Glutamatergic neuron (in vitro differentiated cells): ENCODE measurements at regions not wholly inside any gene's neighbourhood (a gene's known extent, or its start where the extent isn't known, plus 50 kb on each side); places are given as distances from the start of the nearest gene placed in this dataset.

ENCODE experiments used
- DNase-seq: peaks from one replicate; pipeline ENCODE4 v3.0.0; 2022
- H3K27ac Mint-ChIP-seq: one replicate; pipeline ENCODE4 v1.8.0; 2020; ENCODE audit warnings: mild to moderate bottlenecking, mixed read lengths, inconsistent platforms; ENCODE audit not compliant: unreplicated experiment
- H3K27me3 Mint-ChIP-seq: one replicate; pipeline ENCODE4 v1.8.0; 2020; ENCODE audit warnings: mild to moderate bottlenecking, moderate library complexity, mixed read lengths, inconsistent platforms; ENCODE audit not compliant: unreplicated experiment
- H3K36me3 Mint-ChIP-seq: one replicate; pipeline ENCODE4 v1.8.0; 2020; ENCODE audit warnings: mild to moderate bottlenecking, mixed read lengths, inconsistent platforms; ENCODE audit not compliant: unreplicated experiment
- H3K4me1 Mint-ChIP-seq: one replicate; pipeline ENCODE4 v1.8.0; 2020; ENCODE audit warnings: mild to moderate bottlenecking, low read depth, mixed read lengths, inconsistent platforms; ENCODE audit not compliant: unreplicated experiment
- H3K4me3 Mint-ChIP-seq: one replicate; pipeline ENCODE4 v1.8.0; 2020; ENCODE audit warnings: mild to moderate bottlenecking, mixed read lengths, inconsistent platforms; ENCODE audit not compliant: unreplicated experiment
- H3K9me3 Mint-ChIP-seq: one replicate; pipeline ENCODE4 v1.8.0; 2020; ENCODE audit warnings: mild to moderate bottlenecking, moderate library complexity, mixed read lengths, inconsistent platforms; ENCODE audit not compliant: unreplicated experiment
- TF ChIP-seq, protein P1 (sequence below): fragments of 200-600 bp; sonication (generic); IDR thresholded peaks from one replicate; pipeline ENCODE4 v1.5.0; 2021; ENCODE audit not compliant: partially characterized antibody, unreplicated experiment

DNA sequence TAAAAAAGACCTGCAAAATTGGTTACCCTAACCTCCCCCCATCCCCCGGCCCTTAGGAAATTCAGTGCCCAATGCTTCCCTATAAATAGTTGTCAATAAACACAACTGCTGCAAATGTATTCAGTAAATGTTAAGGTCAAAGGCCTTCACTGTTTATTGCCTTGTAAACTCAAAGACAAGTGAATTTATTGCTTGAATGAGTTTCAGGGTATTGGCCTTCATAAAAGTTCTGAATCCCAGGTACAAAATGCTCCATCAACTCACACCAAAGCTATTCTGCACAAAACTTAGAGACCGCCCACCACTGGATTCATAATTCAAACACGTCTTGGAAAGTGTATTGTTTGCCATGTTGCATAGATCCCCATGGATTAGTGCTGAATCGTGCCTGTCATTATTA, 63.3 kb upstream of the CDKN3 start:
- H3K4me3 Mint-ChIP-seq = no peak overlapping the region
- no peak for DNase-seq
- peaks cover 1% of the 10 kb centered on the region for H3K9me3 Mint-ChIP-seq
- H3K27ac Mint-ChIP-seq = no peak overlapping the region
- H3K27me3 Mint-ChIP-seq = peaks cover 1% of the 10 kb centered on the region
- TF ChIP-seq, protein P1, sequence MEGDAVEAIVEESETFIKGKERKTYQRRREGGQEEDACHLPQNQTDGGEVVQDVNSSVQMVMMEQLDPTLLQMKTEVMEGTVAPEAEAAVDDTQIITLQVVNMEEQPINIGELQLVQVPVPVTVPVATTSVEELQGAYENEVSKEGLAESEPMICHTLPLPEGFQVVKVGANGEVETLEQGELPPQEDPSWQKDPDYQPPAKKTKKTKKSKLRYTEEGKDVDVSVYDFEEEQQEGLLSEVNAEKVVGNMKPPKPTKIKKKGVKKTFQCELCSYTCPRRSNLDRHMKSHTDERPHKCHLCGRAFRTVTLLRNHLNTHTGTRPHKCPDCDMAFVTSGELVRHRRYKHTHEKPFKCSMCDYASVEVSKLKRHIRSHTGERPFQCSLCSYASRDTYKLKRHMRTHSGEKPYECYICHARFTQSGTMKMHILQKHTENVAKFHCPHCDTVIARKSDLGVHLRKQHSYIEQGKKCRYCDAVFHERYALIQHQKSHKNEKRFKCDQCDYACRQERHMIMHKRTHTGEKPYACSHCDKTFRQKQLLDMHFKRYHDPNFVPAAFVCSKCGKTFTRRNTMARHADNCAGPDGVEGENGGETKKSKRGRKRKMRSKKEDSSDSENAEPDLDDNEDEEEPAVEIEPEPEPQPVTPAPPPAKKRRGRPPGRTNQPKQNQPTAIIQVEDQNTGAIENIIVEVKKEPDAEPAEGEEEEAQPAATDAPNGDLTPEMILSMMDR = no peak
- no peaks in the 10 kb centered on the region for H3K36me3 Mint-ChIP-seq
- no peaks in the 10 kb centered on the region for H3K4me1 Mint-ChIP-seq

DNA sequence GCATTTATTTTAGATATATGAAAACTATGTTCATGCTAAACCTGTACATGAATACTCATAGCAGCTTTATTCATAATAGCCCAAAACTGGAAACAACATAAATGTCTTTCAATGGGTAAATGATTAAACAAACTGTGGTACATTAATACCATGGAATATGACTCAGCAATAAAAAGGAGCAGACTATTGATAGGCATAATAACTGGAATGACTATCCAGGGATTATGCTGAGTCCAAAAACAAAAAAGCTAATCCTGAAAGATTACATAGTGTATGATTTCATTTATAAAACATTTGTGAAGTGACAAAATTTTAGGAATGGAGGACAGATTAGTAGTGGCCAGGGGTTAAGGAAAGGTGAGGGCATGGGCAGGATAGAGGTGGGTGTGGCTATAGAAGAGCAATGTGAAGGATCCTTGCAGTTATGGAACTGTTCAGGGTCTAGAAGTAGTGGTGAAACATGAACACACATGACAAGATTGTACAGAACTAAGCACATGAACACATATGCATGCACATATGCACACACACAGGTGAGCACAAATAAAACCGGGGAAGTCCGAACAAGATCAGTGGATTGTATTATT, 61.1 kb upstream of the CDKN3 start:
- Mint-ChIP-seq H3K9me3 (no peaks in the 10 kb centered on the region), H3K4me3 (no peak overlapping the region), H3K27me3 (peaks cover 1% of the 10 kb centered on the region), H3K27ac (no peak overlapping the region), H3K4me1 (no peaks in the 10 kb centered on the region), H3K36me3 (no peaks in the 10 kb centered on the region)
- DNase-seq = no peak
- TF ChIP-seq, protein P1 = no peak

DNA sequence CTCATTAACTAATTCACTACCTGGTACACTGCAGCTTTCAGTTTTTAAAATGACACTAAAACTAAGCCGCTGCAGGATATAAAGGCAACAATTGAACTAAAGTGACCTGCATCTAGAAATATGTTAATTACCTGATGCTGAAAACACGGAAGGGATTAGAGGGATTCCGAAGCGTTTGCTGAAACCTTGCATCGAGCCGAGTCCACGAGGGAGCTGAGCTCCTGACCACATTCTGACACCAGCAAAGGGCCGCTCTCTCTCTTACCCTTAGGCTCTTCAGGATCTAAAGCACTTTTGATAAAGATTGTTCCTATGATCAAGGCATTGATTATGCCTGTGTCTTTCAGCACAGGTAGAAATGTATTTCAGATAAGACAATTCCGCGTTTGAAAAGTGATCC, 59.5 kb upstream of the CDKN3 start:
- DNase-seq = no peak
- Mint-ChIP-seq H3K27me3 (peaks cover 1% of the 10 kb centered on the region), H3K4me3 (no peak overlapping the region), H3K27ac (no peak overlapping the region), H3K4me1 (no peaks in the 10 kb centered on the region), H3K36me3 (no peaks in the 10 kb centered on the region), H3K9me3 (no peaks in the 10 kb centered on the region)
- TF ChIP-seq, protein P1 = no peak

DNA sequence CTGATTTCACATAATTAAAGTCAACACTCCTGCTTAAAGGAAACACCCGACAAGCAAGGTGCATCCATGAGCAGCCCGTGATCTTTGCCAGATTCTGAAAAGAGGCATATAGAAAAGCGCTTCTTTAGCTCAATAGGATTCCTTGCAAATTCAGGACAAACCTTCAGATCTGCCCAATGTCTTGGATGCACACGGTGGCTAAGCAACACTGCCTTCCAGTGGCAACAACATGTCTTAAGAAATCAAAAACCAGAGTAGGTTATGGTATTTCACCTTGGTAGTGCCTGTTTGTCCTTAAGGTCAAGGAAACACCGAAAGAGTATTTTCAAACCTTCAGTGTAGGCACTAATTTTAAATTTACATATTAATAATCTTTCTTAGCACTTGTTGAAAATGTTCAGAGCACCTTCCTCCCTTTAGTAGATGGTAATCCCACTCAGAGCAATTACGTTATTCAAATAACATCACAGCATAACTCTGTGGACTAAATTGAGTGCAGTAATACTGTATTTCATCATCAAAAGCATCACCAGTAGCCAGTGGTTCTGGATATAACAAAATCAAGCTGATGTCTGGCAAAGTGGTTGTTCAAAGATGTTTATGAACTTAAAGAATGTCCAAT, 58.0 kb upstream of the CDKN3 start:
- H3K27me3 Mint-ChIP-seq = peaks cover 1% of the 10 kb centered on the region
- peaks cover 3% of the 10 kb centered on the region for H3K4me1 Mint-ChIP-seq
- H3K36me3 Mint-ChIP-seq = no peaks in the 10 kb centered on the region
- DNase-seq = no peak
- TF ChIP-seq, protein P1 = peak; percentile 16
- no peak overlapping the region for H3K27ac Mint-ChIP-seq
- H3K9me3 Mint-ChIP-seq = no peaks in the 10 kb centered on the region
- H3K4me3 Mint-ChIP-seq = no peak overlapping the region

DNA sequence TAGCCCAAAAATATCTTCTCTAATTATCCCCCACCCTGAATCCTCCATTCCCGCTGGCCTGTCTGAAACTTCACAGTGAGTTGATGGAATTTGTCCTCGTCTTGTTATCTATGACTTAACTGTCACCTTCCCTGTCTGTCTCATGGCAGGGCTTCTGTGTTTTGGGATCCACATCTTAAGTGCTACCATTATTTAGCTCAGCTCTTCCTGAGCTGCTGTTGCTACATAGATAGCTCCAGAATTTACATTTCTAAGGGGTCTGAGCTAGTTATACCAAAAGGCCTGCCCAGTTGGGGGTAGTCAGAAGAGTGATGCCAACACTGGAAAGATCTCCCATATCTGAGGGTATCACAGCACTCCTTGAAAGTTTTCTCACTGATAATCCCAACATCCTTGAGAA, 57.0 kb upstream of the CDKN3 start:
- Mint-ChIP-seq H3K9me3 (no peaks in the 10 kb centered on the region), H3K36me3 (no peaks in the 10 kb centered on the region), H3K27ac (no peak overlapping the region), H3K4me3 (no peak overlapping the region), H3K4me1 (peaks cover 8% of the 10 kb centered on the region), H3K27me3 (peaks cover 1% of the 10 kb centered on the region)
- TF ChIP-seq, protein P1 = no peak
- no peak for DNase-seq
